B cell (primary cell): ENCODE measurements at regions not wholly inside any gene's neighbourhood (a gene's known extent, or its start where the extent isn't known, plus 50 kb on each side); places are given as distances from the start of the nearest gene placed in this dataset.

Experiments used
- ATAC-seq: fragments of 200-7000 bp; cut with Tn5 transposase; one replicate; pipeline ENCODE4 v1.10.0; 2021; ENCODE audit warnings: low read depth, mild to moderate bottlenecking, moderate number of reproducible peaks, moderate library complexity
- CTCF ChIA-PET: fragments of 350-600 bp; sonication (Branson Sonifier 250); formaldehyde crosslinking; loops from one replicate; lab custom pipeline; 2021; ENCODE audit warnings: antibody characterized with exemption, inconsistent platforms; lab: Charles Lee
- POLR2A ChIA-PET: fragments of 350-600 bp; sonication (Branson Sonifier 250); formaldehyde crosslinking; loops from one replicate; lab custom pipeline; 2021; ENCODE audit warnings: antibody characterized with exemption; lab: Charles Lee
- DNase-seq: peaks from one replicate; pipeline ENCODE4 v3.0.0; 2013
- H2AFZ ChIP-seq: 2 replicates; pipeline ENCODE4 v1.6.1; 2012; ENCODE audit warnings: mild to moderate bottlenecking, low read depth, low read length; ENCODE audit not compliant: insufficient read depth, poor library complexity, severe bottlenecking
- H3K27ac ChIP-seq, 2 donors: 1 replicate in 1 of 2; 2 replicates in 1 of 2; pipeline ENCODE4 v1.5.1; 2012 to 2013; ENCODE audit warnings: low read length in 2 of 2, mild to moderate bottlenecking in 2 of 2, moderate library complexity in 1 of 2
- H3K27me3 ChIP-seq, 4 experiments: fragments of 200-600 bp in 1 of 4; sonication (generic) in 1 of 4; replicated peaks in 1 of 4; 1 replicate in 2 of 4; 2 replicates in 2 of 4; pipeline versions ENCODE4 v1.6.1 to v1.7.0; 2013 to 2016; ENCODE audit warnings: low read length in 3 of 4, mild to moderate bottlenecking in 2 of 4, mixed read lengths in 1 of 4, moderate library complexity in 1 of 4; ENCODE audit not compliant: insufficient read depth in 4 of 4, control insufficient read depth in 3 of 4; ENCODE audit errors: control extremely low read depth in 1 of 4
- H3K36me3 ChIP-seq, 2 experiments: replicated peaks in 1 of 2; 1 replicate in 1 of 2; 2 replicates in 1 of 2; pipeline versions ENCODE4 v1.6.1 to v1.7.1; 2013; ENCODE audit warnings: low read length in 1 of 2; ENCODE audit not compliant: insufficient read depth in 2 of 2, control insufficient read depth in 1 of 2; ENCODE audit errors: control extremely low read depth in 1 of 2, extremely low read depth in 1 of 2
- H3K4me1 ChIP-seq, 2 donors: fragments of 200-600 bp in 1 of 2; sonication (generic) in 1 of 2; 1 replicate in 1 of 2; 2 replicates in 1 of 2; pipeline versions ENCODE4 v1.5.1 to v1.6.1; 2013 to 2017; ENCODE audit warnings: low read length in 2 of 2; ENCODE audit not compliant: control insufficient read depth in 2 of 2, insufficient read depth in 2 of 2
- H3K4me2 ChIP-seq: replicated peaks from 2 replicates; pipeline ENCODE3; 2012; ENCODE audit warnings: mild to moderate bottlenecking, low read depth, low read length; ENCODE audit not compliant: poor library complexity, severe bottlenecking
- H3K4me3 ChIP-seq, 5 experiments: fragments of 200-600 bp in 1 of 5; sonication (generic) in 1 of 5; 1 replicate in 3 of 5; 2 replicates in 2 of 5; pipeline versions ENCODE4 v1.5.1 to v1.7.0; 2011 to 2016; ENCODE audit warnings: low read length in 4 of 5, mild to moderate bottlenecking in 4 of 5, low read depth in 2 of 5, control low read depth in 1 of 5, moderate library complexity in 1 of 5; ENCODE audit not compliant: insufficient read depth in 1 of 5; ENCODE audit errors: control extremely low read depth in 1 of 5, extremely low read depth in 1 of 5
- H3K79me2 ChIP-seq: fragments of 200-600 bp; sonication (generic); one replicate; pipeline ENCODE4 v1.6.0; 2016; ENCODE audit warnings: low read length; ENCODE audit not compliant: control insufficient read depth, insufficient read depth
- H3K9ac ChIP-seq: fragments of 200-600 bp; sonication (generic); 2 replicates; pipeline ENCODE4 v1.6.1; 2017; ENCODE audit warnings: mild to moderate bottlenecking, low read length, moderate library complexity
- H3K9me3 ChIP-seq, 3 donors: one replicate each; pipeline versions ENCODE4 v1.6.1 to v1.7.1; 2013; ENCODE audit warnings: low read length in 2 of 3; ENCODE audit not compliant: control insufficient read depth in 2 of 3, insufficient read depth in 1 of 3; ENCODE audit errors: control extremely low read depth in 1 of 3
- H4K20me1 ChIP-seq: 2 replicates; pipeline ENCODE4 v1.6.0; 2012; ENCODE audit warnings: mild to moderate bottlenecking, low read length; ENCODE audit not compliant: insufficient read depth, control insufficient read depth, poor library complexity, severe bottlenecking
- H3K27ac Mint-ChIP-seq: one replicate; pipeline ENCODE4 v1.8.0; 2021; ENCODE audit warnings: mixed read lengths
- H3K27me3 Mint-ChIP-seq: one replicate; pipeline ENCODE4 v1.8.0; 2021; ENCODE audit warnings: mixed read lengths
- H3K4me1 Mint-ChIP-seq: one replicate; pipeline ENCODE4 v1.8.0; 2021; ENCODE audit warnings: mixed read lengths
- H3K4me3 Mint-ChIP-seq: one replicate; pipeline ENCODE4 v1.8.0; 2021; ENCODE audit warnings: mixed read lengths
- H3K9me3 Mint-ChIP-seq: one replicate; pipeline ENCODE4 v1.8.0; 2022; ENCODE audit warnings: mixed read lengths; ENCODE audit not compliant: insufficient read depth
- CTCF ChIP-seq: fragments of 200-600 bp; IDR thresholded peaks from one replicate; pipeline ENCODE4 v1.8.0; 2022; ENCODE audit warnings: antibody characterized with exemption, mild to moderate bottlenecking
- EZH2 ChIP-seq: IDR thresholded peaks from 2 replicates; pipeline ENCODE4 v1.6.1; 2012; ENCODE audit warnings: borderline replicate concordance, low read depth, mild to moderate bottlenecking, moderate library complexity, low read length; ENCODE audit not compliant: insufficient read depth, poor library complexity, severe bottlenecking
- WGBS: methylation state at CpG from one replicate; pipeline ENCODE4 v1.1.5; 2013; ENCODE audit warnings: missing lambda C conversion rate; ENCODE audit not compliant: insufficient coverage; 5-methylcytosine and 5-hydroxymethylcytosine counted together
- intact Hi-C: fragments of 100-400 bp; cut with micrococcal nuclease; formaldehyde crosslinking; loops from one replicate; pipeline ENCODE4 v1.10.0; 2022

DNA sequence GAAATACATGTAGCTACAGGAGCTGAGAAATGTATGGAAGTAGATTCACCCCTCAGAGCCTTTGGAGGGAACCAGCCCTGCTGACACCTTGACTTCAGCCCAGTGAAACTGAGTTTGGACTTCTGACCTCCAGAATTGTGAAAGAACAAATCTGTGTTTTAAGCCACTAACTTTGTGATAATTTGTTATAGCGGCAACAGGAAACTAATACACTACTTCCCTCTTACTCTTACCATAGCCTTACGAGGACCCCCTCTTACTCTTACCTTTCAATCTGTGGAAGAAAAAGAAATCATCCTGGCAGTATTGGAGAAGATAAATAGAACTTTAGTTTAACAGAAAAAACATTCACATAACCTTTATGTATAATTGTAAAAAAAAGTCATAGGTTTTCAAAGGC, 353.6 kb upstream of the USP24 start:
- Histone ChIP-seq H3K4me2 (no peak overlapping the region), H3K79me2 (no peaks in the 10 kb centered on the region), H4K20me1 (no peaks in the 10 kb centered on the region), H3K4me3 (no peak overlapping the region), H2AFZ (no peak overlapping the region), H3K4me1 (no peaks in the 10 kb centered on the region), H3K27me3 (no peaks in the 10 kb centered on the region), H3K36me3 (no peaks in the 10 kb centered on the region), H3K9me3 (no peaks in the 10 kb centered on the region), H3K9ac (no peak overlapping the region), H3K27ac (no peak overlapping the region)
- ChIA-PET POLR2A (no interaction called here), CTCF (no interaction called here)
- intact Hi-C loops, result no loop called here
- TF ChIP-seq CTCF (no peak), EZH2 (no peak)
- H3K4me1 Mint-ChIP-seq, result no peaks in the 10 kb centered on the region
- DNase-seq (no peak), ATAC-seq (no peak)
- peaks cover 16% of the 10 kb centered on the region for H3K27me3 Mint-ChIP-seq
- H3K9me3 Mint-ChIP-seq, result peaks cover 2% of the 10 kb centered on the region
- no peak overlapping the region for H3K4me3 Mint-ChIP-seq
- no peak overlapping the region for H3K27ac Mint-ChIP-seq
- WGBS, result no CpG with 5 or more reads among the region's 2 CpGs

- ChIA-PET POLR2A (no interaction called here), CTCF (no interaction called here)
- ATAC-seq (no peak), DNase-seq (no peak)
- Mint-ChIP-seq H3K27ac (no peak overlapping the region), H3K9me3 (no peaks in the 10 kb centered on the region), H3K4me1 (no peaks in the 10 kb centered on the region), H3K4me3 (no peak overlapping the region), H3K27me3 (no peaks in the 10 kb centered on the region)
- Histone ChIP-seq H3K36me3 (no peaks in the 10 kb centered on the region), H3K27ac (no peak overlapping the region), H3K9me3 (no peaks in the 10 kb centered on the region), H3K4me2 (no peak overlapping the region), H4K20me1 (no peaks in the 10 kb centered on the region), H3K9ac (no peak overlapping the region), H3K79me2 (no peaks in the 10 kb centered on the region), H3K4me3 (no peak overlapping the region), H3K4me1 (no peaks in the 10 kb centered on the region), H2AFZ (no peak overlapping the region), H3K27me3 (no peaks in the 10 kb centered on the region)
- intact Hi-C loops, result no loop called here
- no CpG with 5 or more reads among the region's 1 CpG for WGBS
- TF ChIP-seq CTCF (no peak), EZH2 (no peak)
Measured at GRCh38 chr1:55560266-55560665, 345.1 kb upstream of the USP24 start.
